ENCODE measurements at regions not wholly inside any gene's neighbourhood (a gene's known extent, or its start where the extent isn't known, plus 50 kb on each side); places are given as distances from the start of the nearest gene placed in this dataset.

- no peak for TF ChIP-seq CTCF (conservative IDR thresholded peaks at IDR 0.05; ENCODE audit: low read length)
- no peak overlapping the region for H3K4me3 ChIP-seq (ENCODE audit: low read length)
- DNase-seq (ENCODE audit: low read depth): no peak
Observed at GRCh38 chr7:118449797-118450567, 225.5 kb downstream of the ANKRD7 start.

- DNase-seq (ENCODE audit: low read depth): no peak
- no peak overlapping the region for H3K4me3 ChIP-seq (ENCODE audit: low read length)
- TF ChIP-seq CTCF (conservative IDR thresholded peaks at IDR 0.05; ENCODE audit: low read length): no peak
Observed at GRCh38 chr7:118452128-118452527, 227.6 kb downstream of the ANKRD7 start.

GRCh38 chr7:118467381-118467780 is 242.9 kb downstream of the ANKRD7 start:
- no peak overlapping the region for H3K4me3 ChIP-seq (ENCODE audit: low read length)
- no peak for DNase-seq (ENCODE audit: low read depth)
- TF ChIP-seq CTCF (conservative IDR thresholded peaks at IDR 0.05; ENCODE audit: low read length): no peak

- no peak for DNase-seq (ENCODE audit: low read depth)
- no peak for TF ChIP-seq CTCF (conservative IDR thresholded peaks at IDR 0.05; ENCODE audit: low read length)
- no peak overlapping the region for H3K4me3 ChIP-seq (ENCODE audit: low read length)
Observed at GRCh38 chr7:118472581-118472980, 248.1 kb downstream of the ANKRD7 start.

GRCh38 chr7:118473271-118473670 is 248.8 kb downstream of the ANKRD7 start:
- no peak for TF ChIP-seq CTCF (conservative IDR thresholded peaks at IDR 0.05; ENCODE audit: low read length)
- no peak overlapping the region for H3K4me3 ChIP-seq (ENCODE audit: low read length)
- DNase-seq (ENCODE audit: low read depth): no peak

- no peak overlapping the region for H3K4me3 ChIP-seq (ENCODE audit: low read length)
- no peak for TF ChIP-seq CTCF (conservative IDR thresholded peaks at IDR 0.05; ENCODE audit: low read length)
- no peak for DNase-seq (ENCODE audit: low read depth)
Observed at GRCh38 chr7:118476036-118476435, 251.5 kb downstream of the ANKRD7 start.

- no peak for DNase-seq (ENCODE audit: low read depth)
- TF ChIP-seq CTCF (conservative IDR thresholded peaks at IDR 0.05; ENCODE audit: low read length): no peak
- no peak overlapping the region for H3K4me3 ChIP-seq (ENCODE audit: low read length)
Observed at GRCh38 chr7:118477036-118477435, 252.5 kb downstream of the ANKRD7 start.
